ENCODE measurements at regions not wholly inside any gene's neighbourhood (a gene's known extent, or its start where the extent isn't known, plus 50 kb on each side); places are given as distances from the start of the nearest gene placed in this dataset.

DNA sequence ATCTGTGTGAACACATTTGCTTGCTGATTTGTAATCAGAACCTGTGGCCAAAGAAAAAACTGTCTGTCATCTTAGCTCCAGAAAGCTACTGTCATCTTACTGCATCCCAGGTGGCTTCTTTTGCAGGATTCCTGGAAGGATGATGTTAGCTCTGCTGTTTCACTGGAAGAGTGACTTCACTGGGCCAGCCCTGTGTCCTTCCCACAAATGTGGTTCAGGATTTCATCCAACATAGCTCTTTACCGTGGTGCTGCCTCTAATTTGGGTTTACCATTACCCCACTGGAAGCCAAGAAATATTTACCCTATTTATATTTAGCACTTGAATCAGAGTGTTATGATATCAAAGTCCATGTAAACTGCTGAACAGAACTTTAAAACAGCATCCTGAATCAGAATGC lies 501.0 kb downstream of the GADD45G start:
- H3K9me3 ChIP-seq (ENCODE audit: control insufficient read depth in 1 of 2, insufficient read depth in 1 of 2, low read length in 2 of 2) = peaks cover 4 to 7% of the 10 kb centered on the region in 2 experiments
- TF ChIP-seq, protein P1, sequence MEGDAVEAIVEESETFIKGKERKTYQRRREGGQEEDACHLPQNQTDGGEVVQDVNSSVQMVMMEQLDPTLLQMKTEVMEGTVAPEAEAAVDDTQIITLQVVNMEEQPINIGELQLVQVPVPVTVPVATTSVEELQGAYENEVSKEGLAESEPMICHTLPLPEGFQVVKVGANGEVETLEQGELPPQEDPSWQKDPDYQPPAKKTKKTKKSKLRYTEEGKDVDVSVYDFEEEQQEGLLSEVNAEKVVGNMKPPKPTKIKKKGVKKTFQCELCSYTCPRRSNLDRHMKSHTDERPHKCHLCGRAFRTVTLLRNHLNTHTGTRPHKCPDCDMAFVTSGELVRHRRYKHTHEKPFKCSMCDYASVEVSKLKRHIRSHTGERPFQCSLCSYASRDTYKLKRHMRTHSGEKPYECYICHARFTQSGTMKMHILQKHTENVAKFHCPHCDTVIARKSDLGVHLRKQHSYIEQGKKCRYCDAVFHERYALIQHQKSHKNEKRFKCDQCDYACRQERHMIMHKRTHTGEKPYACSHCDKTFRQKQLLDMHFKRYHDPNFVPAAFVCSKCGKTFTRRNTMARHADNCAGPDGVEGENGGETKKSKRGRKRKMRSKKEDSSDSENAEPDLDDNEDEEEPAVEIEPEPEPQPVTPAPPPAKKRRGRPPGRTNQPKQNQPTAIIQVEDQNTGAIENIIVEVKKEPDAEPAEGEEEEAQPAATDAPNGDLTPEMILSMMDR (IDR thresholded peaks at IDR 0.05) = no peak
- CTCF ChIA-PET = interaction anchor here (1.4 to 1.6 kb wide), 2 partner anchors 503 to 508 kb away, joined by 3 to 4 read pairs; no protein-coding TSS in a partner anchor
- POLR2A ChIA-PET = no interaction called here
- ATAC-seq (ENCODE audit: poor library complexity) (no peak), DNase-seq (no peak)
- no peak overlapping the region for H3K27ac Mint-ChIP-seq
- H3K36me3 ChIP-seq (ENCODE audit: insufficient read depth, low read length) = no peaks in the 10 kb centered on the region
- intact Hi-C loops (cut with DNase I, micrococcal nuclease) = loop anchor here in 1 of 2 experiments (10.0 kb wide), 1 partner anchor 791 kb away; the partner anchor contains the start of genes CKS2 and SECISBP2
- peaks cover 3% of the 10 kb centered on the region for H3K4me1 ChIP-seq (ENCODE audit: insufficient read depth, low read length)
- peaks cover 7% of the 10 kb centered on the region for H3K4me1 Mint-ChIP-seq (ENCODE audit: low read depth)
- H3K9me3 Mint-ChIP-seq = peaks cover 4% of the 10 kb centered on the region
- H3K4me3 Mint-ChIP-seq = no peak overlapping the region
- H3K27me3 ChIP-seq (ENCODE audit: control insufficient read depth in 1 of 2, insufficient read depth in 2 of 2, low read length in 2 of 2) = peaks cover 0 to 3% of the 10 kb centered on the region in 2 experiments
- H3K4me3 ChIP-seq (ENCODE audit: low read length) = no peak overlapping the region
- H3K36me3 Mint-ChIP-seq (ENCODE audit: low read depth) = no peaks in the 10 kb centered on the region
- H3K27ac ChIP-seq (ENCODE audit: low read depth in 1 of 2, low read length in 2 of 2) = no peak overlapping the region
- H3K27me3 Mint-ChIP-seq = peaks cover 6% of the 10 kb centered on the region

DNA sequence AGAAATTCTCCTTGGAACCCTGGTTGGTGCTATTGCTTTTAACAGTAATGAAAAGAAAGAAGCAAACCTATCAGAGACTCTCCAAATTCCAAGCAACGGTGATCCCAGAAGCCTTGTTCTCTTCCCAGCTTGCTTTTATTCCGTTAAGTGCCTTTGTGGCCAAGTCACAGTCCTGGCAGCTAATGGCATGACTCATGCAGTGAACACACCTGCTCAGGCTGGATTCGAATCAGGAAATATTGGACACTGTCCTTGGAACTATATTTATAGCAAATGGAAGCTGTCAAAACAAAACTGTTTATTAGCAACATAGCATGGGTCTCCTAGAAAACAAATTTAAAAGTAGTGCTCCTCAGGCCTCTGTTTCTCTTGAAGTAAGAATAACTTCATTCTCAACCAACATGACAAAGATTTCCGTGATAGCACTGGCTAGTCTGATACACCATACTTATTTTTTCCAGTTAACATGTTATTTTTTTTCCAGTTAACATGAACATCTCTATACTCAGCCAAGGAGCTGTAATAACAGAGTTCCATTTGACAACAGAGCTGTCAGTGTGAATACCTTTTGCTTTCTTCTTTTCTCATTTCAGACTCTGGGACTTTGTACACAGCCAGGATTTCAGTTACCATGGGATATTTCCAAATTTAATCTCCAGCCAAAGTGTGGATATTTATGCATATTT lies 502.4 kb downstream of the GADD45G start:
- ChIA-PET CTCF (interaction anchor here (1.3 kb wide), 1 partner anchor 504 kb away, joined by 6 read pairs; no protein-coding TSS in a partner anchor), POLR2A (no interaction called here)
- intact Hi-C loops (cut with DNase I, micrococcal nuclease) = loop anchor here in 1 of 2 experiments (10.0 kb wide), 1 partner anchor 792 kb away; the partner anchor contains the start of genes CKS2 and SECISBP2
- Histone ChIP-seq H3K27ac (ENCODE audit: low read depth in 1 of 2, low read length in 2 of 2) (no peak overlapping the region), H3K4me1 (ENCODE audit: insufficient read depth, low read length) (peaks cover 1% of the 10 kb centered on the region), H3K9me3 (ENCODE audit: control insufficient read depth in 1 of 2, insufficient read depth in 1 of 2, low read length in 2 of 2) (peaks cover 4 to 7% of the 10 kb centered on the region in 2 experiments), H3K4me3 (ENCODE audit: low read length) (no peak overlapping the region), H3K36me3 (ENCODE audit: insufficient read depth, low read length) (no peaks in the 10 kb centered on the region), H3K27me3 (ENCODE audit: control insufficient read depth in 1 of 2, insufficient read depth in 2 of 2, low read length in 2 of 2) (peaks cover 0 to 3% of the 10 kb centered on the region in 2 experiments)
- no peak for DNase-seq
- H3K4me3 Mint-ChIP-seq = no peak overlapping the region
- H3K9me3 Mint-ChIP-seq = peaks cover 4% of the 10 kb centered on the region
- TF ChIP-seq, protein P1 (IDR thresholded peaks at IDR 0.05) = no peak
- ATAC-seq (ENCODE audit: poor library complexity) = no peak
- H3K27me3 Mint-ChIP-seq = peaks cover 4% of the 10 kb centered on the region
- H3K4me1 Mint-ChIP-seq (ENCODE audit: low read depth) = peaks cover 4% of the 10 kb centered on the region
- H3K36me3 Mint-ChIP-seq (ENCODE audit: low read depth) = no peaks in the 10 kb centered on the region
- H3K27ac Mint-ChIP-seq = no peak overlapping the region

DNA sequence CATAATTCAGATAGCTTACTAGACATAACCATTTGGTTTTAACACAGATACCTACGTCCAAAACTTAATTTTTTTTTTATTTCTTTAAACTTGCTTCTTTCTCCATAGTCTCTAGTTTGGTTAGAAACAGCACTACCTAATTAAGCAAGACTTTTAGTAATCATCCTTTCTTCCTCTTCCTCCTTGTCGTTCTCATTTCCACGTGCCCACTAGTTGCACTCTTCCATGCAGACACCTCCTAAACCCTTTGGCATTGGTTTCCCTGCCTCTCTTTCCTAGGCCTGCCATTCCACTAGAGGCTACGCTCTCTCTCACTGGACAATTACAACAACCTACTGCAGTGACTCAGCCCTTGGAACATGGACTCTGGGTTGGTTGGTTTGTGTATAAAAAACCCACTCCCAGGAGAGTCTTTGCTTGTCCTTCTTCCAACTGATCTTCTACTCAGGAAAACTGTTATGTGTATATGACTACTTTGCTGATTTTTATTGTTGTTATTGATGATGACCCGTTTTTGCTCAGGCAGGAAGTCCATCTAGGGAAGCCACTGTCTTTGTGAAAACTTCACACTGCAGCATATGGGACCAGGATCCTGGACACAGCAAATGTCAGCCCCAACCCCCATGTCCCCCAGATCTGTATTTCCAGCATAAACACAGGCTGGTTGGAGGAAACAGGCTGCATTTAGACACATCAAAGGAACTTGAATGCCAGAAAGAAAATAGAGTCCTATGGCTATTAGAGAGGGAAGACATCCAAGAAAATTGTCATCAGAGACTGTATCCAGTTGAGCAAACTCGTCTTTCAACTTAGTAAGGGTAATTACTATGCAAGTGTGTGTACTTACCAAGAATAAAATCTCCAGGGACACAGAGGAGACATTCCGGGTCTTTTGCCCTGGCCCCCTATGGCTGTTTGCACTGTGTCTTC lies 503.2 kb downstream of the GADD45G start:
- peaks cover 4% of the 10 kb centered on the region for H3K9me3 Mint-ChIP-seq
- TF ChIP-seq, protein P1 (IDR thresholded peaks at IDR 0.05) = no peak
- intact Hi-C loops (cut with DNase I, micrococcal nuclease) = loop anchor here in 1 of 2 experiments (10.0 kb wide), 1 partner anchor 793 kb away; the partner anchor contains the start of genes CKS2 and SECISBP2
- no peaks in the 10 kb centered on the region for H3K4me1 Mint-ChIP-seq (ENCODE audit: low read depth)
- no peaks in the 10 kb centered on the region for H3K27me3 Mint-ChIP-seq
- H3K27ac Mint-ChIP-seq = no peak overlapping the region
- CTCF ChIA-PET = no interaction called here
- ATAC-seq (ENCODE audit: poor library complexity) = no peak
- Histone ChIP-seq H3K4me3 (ENCODE audit: low read length) (no peak overlapping the region), H3K4me1 (ENCODE audit: insufficient read depth, low read length) (no peaks in the 10 kb centered on the region), H3K27me3 (ENCODE audit: control insufficient read depth in 1 of 2, insufficient read depth in 2 of 2, low read length in 2 of 2) (peaks cover 0 to 3% of the 10 kb centered on the region in 2 experiments), H3K27ac (ENCODE audit: low read depth in 1 of 2, low read length in 2 of 2) (no peak overlapping the region), H3K9me3 (ENCODE audit: control insufficient read depth in 1 of 2, insufficient read depth in 1 of 2, low read length in 2 of 2) (peaks cover 4 to 7% of the 10 kb centered on the region in 2 experiments), H3K36me3 (ENCODE audit: insufficient read depth, low read length) (no peaks in the 10 kb centered on the region)
- no peaks in the 10 kb centered on the region for H3K36me3 Mint-ChIP-seq (ENCODE audit: low read depth)
- no peak for DNase-seq
- H3K4me3 Mint-ChIP-seq = no peak overlapping the region
- POLR2A ChIA-PET = no interaction called here

All from CD4-positive, alpha-beta T cell (primary cell).